ENCODE measurements at regions not wholly inside any gene's neighbourhood (a gene's known extent, or its start where the extent isn't known, plus 50 kb on each side); places are given as distances from the start of the nearest gene placed in this dataset.
A peak's percentile ranks its signal among the peaks of the same experiment; 100 is the strongest.
"Not testable (repeated sequence)": the region's sequence is repeated elsewhere in the genome, so short reads cannot be mapped to it uniquely, and the experiment has no call there.

GRCh38 chr5:96483878-96484277, 50.8 kb upstream of the PCSK1 start:
- peaks cover 4 to 11% of the 10 kb centered on the region in 2 donors for H3K4me1 ChIP-seq (ENCODE audit: control insufficient read depth in 1 of 2, low read depth in 2 of 2)
- H3K27ac ChIP-seq, result no peak overlapping the region
- no peak overlapping the region for H3K4me3 ChIP-seq
- no peak for ATAC-seq (ENCODE audit: insufficient number of reproducible peaks, low FRiP score, low read depth)
- H3K9me3 ChIP-seq, result no peaks in the 10 kb centered on the region
- H3K36me3 ChIP-seq, result no peaks in the 10 kb centered on the region
- no peak for DNase-seq (ENCODE audit: low spot score)
- H3K27me3 ChIP-seq (replicated peaks; ENCODE audit: insufficient read depth), result no peaks in the 10 kb centered on the region
- TF ChIP-seq CTCF (IDR thresholded peaks at IDR 0.05), result no peak

GRCh38 chr5:96487859-96488258, 54.8 kb upstream of the PCSK1 start:
- Histone ChIP-seq H3K9me3 (no peaks in the 10 kb centered on the region), H3K4me3 (no peak overlapping the region), H3K27ac (no peak overlapping the region), H3K36me3 (no peaks in the 10 kb centered on the region), H3K4me1 (ENCODE audit: control insufficient read depth in 1 of 2, low read depth in 2 of 2) (peaks cover 9 to 18% of the 10 kb centered on the region in 2 donors), H3K27me3 (replicated peaks; ENCODE audit: insufficient read depth) (no peaks in the 10 kb centered on the region)
- TF ChIP-seq CTCF (IDR thresholded peaks at IDR 0.05), result no peak
- ATAC-seq (ENCODE audit: insufficient number of reproducible peaks, low FRiP score, low read depth), result no peak
- no peak for DNase-seq (ENCODE audit: low spot score)

DNA sequence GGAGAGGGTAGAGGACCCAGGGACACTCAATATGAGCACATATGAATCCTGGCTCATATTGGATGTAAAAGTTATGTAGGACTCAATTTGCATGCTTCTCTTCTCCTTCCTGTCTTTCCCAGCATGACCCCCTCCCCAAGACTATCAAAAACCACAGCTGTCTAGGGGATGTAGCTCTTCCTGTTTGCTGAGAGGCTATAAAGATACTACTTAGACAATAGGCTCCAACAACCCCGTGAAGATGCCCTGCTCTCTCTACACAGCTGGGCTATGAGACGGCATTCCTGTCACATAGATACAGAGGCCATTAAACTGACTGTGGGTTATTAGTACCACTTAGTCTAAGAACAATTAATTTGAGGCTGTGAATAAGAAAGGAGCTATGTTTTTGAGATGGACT, 56.5 kb upstream of the PCSK1 start:
- no peak overlapping the region for H3K27ac ChIP-seq
- no peak overlapping the region for H3K4me3 ChIP-seq
- TF ChIP-seq CTCF (IDR thresholded peaks at IDR 0.05), result no peak
- DNase-seq (ENCODE audit: low spot score), result no peak
- no peaks in the 10 kb centered on the region for H3K27me3 ChIP-seq (replicated peaks; ENCODE audit: insufficient read depth)
- no peak for ATAC-seq (ENCODE audit: insufficient number of reproducible peaks, low FRiP score, low read depth)
- H3K36me3 ChIP-seq, result no peaks in the 10 kb centered on the region
- no peaks in the 10 kb centered on the region for H3K9me3 ChIP-seq
- H3K4me1 ChIP-seq (ENCODE audit: control insufficient read depth in 1 of 2, low read depth in 2 of 2), result peaks cover 15 to 24% of the 10 kb centered on the region in 2 donors

DNA sequence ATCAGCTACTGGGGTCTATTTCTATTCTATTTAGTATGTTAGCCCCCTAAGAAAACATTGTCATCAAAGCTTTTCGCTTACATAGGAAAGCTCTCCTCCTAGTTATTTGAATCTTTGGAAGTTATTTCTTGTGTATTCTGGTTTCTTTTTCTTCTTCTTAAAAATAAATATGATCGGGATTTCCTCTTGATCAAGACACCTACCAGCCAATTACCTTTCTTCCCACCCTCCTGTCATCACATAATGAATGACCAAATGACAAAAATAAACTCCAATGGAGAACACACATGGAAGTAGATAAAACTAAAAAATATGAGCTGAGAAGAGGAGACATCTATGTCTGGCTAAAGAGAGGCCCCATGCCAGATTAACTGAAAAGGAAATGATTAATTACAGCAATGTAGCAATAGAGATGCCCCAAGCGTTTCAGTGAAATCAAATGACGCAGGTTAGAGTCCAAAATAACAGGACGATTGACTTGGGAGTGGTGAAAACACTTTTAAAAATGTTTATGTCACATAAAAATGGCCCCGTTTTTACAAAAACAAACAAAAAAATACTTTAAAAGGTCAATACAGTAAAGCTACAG, 59.5 kb upstream of the PCSK1 start:
- H3K4me1 ChIP-seq (ENCODE audit: control insufficient read depth in 1 of 2, low read depth in 2 of 2), result peaks cover 15 to 23% of the 10 kb centered on the region in 2 donors
- DNase-seq (ENCODE audit: low spot score) (no peak), ATAC-seq (ENCODE audit: insufficient number of reproducible peaks, low FRiP score, low read depth) (no peak)
- H3K9me3 ChIP-seq, result no peaks in the 10 kb centered on the region
- peak overlapping the region in 1 of 2 donors; percentile 2 for H3K27ac ChIP-seq
- no peaks in the 10 kb centered on the region for H3K27me3 ChIP-seq (replicated peaks; ENCODE audit: insufficient read depth)
- no peak for TF ChIP-seq CTCF (IDR thresholded peaks at IDR 0.05)
- no peak overlapping the region for H3K4me3 ChIP-seq
- no peaks in the 10 kb centered on the region for H3K36me3 ChIP-seq

GRCh38 chr5:96493219-96493790, 60.3 kb upstream of the PCSK1 start:
- ATAC-seq (ENCODE audit: insufficient number of reproducible peaks, low FRiP score, low read depth), result no peak
- Histone ChIP-seq H3K4me1 (ENCODE audit: control insufficient read depth in 1 of 2, low read depth in 2 of 2) (peaks cover 12 to 16% of the 10 kb centered on the region in 2 donors), H3K9me3 (no peaks in the 10 kb centered on the region), H3K27ac (peak overlapping the region in 1 of 2 donors; percentile 2), H3K4me3 (no peak overlapping the region), H3K36me3 (no peaks in the 10 kb centered on the region), H3K27me3 (replicated peaks; ENCODE audit: insufficient read depth) (no peaks in the 10 kb centered on the region)
- no peak for DNase-seq (ENCODE audit: low spot score)
- TF ChIP-seq CTCF (IDR thresholded peaks at IDR 0.05), result no peak

GRCh38 chr5:96495412-96495811, 62.4 kb upstream of the PCSK1 start:
- H3K4me3 ChIP-seq; ATAC-seq (ENCODE audit: insufficient number of reproducible peaks, low FRiP score, low read depth); H3K9me3 ChIP-seq; DNase-seq (ENCODE audit: low spot score); H3K36me3 ChIP-seq; H3K27me3 ChIP-seq (replicated peaks; ENCODE audit: insufficient read depth); H3K27ac ChIP-seq: not testable (repeated sequence)
- H3K4me1 ChIP-seq (ENCODE audit: control insufficient read depth in 1 of 2, low read depth in 2 of 2), result peaks cover 10 to 13% of the 10 kb centered on the region in 2 donors

DNA sequence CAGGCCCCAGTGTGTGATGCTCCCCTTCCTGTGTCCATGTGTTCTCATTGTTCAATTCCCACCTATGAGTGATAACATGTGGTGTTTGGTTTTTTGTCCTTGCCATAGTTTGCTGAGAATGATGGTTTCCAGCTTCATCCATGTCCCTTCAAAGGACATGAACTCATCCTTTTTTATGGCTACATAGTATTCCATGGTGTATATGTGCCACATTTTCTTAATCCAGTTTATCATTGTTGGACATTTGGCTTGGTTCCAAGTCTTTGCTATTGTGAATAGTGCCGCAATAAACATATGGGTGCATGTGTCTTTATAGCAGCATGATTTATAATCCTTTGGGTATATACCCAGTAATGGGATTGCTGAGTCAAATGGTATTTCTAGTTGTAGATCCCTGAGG, 64.0 kb upstream of the PCSK1 start:
- DNase-seq (ENCODE audit: low spot score); H3K9me3 ChIP-seq; ATAC-seq (ENCODE audit: insufficient number of reproducible peaks, low FRiP score, low read depth); H3K27me3 ChIP-seq (replicated peaks; ENCODE audit: insufficient read depth); H3K4me3 ChIP-seq; H3K36me3 ChIP-seq; H3K27ac ChIP-seq: not testable (repeated sequence)
- H3K4me1 ChIP-seq (ENCODE audit: control insufficient read depth in 1 of 2, low read depth in 2 of 2), result peaks cover 10 to 13% of the 10 kb centered on the region in 2 donors
